Epidermal melanocyte (primary cell): ENCODE measurements at regions not wholly inside any gene's neighbourhood (a gene's known extent, or its start where the extent isn't known, plus 50 kb on each side); places are given as distances from the start of the nearest gene placed in this dataset.

ENCODE experiments used
- DNase-seq: peaks from one replicate; pipeline ENCODE4 v3.0.0; 2011; ENCODE audit warnings: low spot score; ENCODE audit not compliant: insufficient read length

DNA sequence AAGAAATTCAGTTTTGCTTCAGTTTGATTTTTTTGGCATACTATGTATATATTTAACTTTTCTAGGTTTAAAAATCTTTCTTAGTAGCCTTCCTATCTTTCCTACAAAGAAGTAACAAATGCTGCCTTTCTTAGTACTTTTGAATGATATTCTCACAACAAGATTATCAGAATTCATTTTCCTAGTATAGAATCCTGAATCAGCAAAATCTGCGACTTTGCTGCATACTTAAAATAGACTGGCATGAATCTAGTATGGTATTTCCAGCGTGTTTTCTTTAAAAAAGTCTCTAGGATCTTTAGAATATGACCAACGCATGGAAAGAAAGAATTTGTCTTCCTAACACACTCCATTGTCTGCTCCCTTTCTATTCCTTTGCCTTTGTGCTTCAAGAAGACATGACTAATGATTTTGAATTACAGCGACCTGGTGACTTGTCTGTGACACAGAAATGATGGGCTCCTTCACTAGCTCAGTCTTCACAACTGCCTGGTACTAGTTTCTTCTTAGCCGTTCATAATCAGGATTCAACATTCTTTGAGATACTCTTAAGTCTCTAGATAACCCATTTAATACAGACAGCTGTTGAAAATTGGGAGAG, 349.8 kb downstream of the PPARGC1A start:
- DNase-seq: no peak

DNA sequence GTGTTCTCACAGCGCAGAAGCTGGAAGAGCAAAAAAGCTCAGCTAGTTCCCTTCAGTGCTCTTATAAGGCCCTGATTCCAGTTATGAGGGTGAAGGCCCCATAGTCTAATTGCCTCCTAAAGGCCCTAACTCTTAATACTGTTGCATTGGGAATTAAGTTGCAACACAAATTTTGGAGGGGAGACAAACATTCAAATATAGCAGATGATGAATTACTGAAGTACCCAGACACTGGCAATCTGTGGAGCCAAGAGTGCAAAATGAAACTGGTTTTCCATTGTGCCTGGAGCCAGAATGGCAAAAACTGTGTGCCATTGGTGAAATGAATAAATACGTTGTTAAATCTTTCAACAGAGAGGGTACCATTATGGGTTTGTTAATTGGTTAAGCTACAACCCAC, 356.0 kb downstream of the PPARGC1A start:
- no peak for DNase-seq

DNA sequence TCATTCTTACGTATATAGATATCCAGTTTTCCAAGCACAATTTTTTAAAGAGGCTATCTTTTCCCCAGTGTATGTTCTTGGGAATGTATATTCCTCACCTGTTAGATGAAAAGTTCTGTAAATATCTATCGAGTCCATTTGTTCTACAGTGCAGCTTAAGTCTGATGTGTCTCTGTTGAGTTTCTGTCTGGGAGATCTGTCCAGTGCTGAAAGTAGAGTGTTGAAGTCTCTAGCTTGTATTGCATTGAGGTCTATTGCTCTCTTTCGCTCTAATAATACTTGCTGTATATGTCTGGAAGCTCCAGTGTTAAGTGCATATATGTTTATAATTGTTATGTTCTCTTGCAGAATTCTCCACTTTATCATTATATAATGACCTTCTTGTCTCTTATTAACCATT, 373.1 kb downstream of the PPARGC1A start:
- no peak for DNase-seq

DNA sequence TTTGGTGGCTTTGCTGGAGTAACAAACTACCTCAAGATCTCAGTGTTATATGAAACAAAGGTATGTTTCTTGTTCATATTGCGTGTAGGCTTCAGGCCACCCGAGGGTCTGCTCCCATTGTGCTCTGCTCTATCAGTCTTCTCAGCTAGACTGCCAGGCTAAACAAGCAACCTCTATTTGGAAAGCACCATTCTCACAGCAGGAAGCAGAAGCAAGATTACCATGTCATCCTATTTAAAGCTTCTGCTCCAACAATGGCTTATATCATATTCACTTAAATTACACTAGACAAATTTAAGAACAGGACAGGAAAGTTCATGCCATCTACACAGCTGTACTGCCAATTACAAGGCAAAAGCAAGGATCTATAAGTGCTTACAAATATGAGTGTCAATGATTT, 385.8 kb downstream of the PPARGC1A start:
- no peak for DNase-seq

DNA sequence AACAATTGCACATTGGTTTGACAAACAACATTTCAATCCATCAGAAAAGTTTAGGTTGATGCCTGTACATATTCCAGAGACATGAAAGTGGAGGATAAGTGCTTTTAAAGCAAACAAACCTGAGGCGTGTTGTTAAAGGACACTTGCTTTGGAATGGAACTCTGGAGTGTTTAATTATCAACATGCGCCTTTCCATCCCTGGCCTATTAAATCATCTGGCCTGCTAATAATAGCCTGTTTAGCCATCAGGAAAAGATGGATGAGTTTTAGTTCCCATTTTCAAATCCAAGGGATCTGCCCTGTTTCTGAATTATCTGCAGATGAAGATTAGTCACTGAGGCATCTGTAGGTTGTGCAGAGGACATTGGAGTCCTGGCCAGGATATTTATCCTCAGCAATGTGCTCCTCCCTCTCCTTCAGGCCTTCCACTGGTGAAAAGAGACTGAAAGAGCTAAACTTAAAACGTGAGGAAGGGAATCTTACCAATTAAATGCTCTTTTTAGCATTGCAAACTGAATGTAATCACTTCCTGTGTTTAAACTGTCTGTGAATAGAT, 388.9 kb downstream of the PPARGC1A start:
- DNase-seq: no peak

DNA sequence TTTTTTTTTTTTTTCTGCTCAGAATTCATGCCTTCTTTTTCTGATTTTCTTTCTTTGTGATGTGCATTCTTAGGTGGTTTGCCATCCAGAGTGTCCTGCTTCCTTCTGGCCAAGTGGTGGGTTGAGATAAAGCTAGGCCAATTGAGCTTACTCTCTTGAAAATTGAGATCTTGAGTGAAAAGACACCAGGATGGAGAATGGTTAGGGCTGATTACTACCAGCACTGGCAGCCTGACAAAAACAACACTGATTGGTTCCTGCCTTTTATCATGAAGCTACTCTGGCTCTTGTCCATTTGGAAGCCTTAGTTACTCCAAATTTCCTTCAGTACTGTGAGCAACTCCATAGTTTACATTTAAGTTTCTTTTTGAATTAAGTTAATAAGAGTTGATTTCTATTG, 404.0 kb downstream of the PPARGC1A start:
- no peak for DNase-seq

DNA sequence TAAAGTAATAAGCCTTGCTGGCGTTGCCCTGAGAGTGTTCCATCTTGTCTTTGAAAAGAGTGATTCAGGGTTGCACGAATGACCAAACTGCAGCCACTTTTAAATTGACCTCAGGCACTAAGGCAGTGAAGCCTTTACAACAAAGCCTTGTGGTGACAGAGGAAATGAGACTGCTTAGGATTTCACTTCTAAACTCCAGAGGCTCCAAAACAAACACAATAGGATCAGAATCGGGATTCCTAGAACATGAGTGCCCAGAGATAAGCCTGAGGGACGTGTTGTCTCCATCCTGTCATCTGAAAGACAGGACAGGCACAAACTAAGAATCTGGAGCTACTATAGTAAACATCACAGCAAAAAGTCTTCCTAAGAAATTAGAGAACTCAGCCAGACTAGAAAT, 405.2 kb downstream of the PPARGC1A start:
- DNase-seq: no peak

DNA sequence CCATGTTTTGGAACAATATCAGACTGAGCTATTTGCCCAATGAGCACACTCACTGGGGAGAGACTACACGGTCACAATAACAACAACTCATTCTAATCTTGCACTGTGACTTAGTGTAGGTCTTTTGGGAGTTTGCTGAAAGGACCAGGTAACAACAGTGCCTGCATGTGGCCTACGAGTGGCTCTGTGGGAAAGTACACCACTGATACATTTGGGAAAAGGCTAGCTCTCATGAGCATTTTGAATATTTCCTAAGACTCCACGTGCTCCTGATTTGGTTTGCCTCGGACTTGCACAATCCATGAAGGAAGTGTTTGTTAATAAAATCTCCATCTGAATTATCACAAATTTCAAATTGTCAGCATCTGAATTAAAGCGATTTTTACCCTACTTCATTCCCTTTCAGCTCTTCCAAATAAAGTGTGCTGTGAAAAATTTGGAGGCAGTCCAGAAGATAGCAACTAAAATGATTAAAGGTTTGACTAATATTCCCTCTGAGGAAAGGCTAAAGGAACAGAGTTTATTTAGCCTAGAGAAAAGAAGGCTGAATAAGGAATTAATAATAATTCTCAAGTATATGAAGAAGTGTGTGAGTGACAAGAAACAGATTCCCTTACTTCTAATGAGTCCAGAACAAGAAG, 406.4 kb downstream of the PPARGC1A start:
- DNase-seq: no peak

DNA sequence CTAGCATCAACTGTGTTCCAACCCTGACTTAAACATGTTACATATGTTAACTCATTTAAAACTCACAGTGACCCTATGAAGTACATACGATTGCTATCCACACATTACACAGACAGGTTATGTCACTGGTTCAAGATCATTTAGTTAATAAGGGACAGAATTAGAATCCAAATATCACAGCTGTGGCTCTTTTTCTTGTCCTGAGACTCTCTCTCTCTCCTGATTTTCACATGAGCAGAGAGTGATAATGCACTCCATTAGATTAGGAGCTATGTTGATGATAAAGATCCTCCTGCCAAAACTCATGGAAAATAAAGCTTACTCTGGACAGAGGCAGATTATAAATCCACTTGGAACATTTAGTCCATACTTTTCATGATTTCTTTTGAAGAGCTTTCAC, 408.3 kb downstream of the PPARGC1A start:
- DNase-seq: no peak

DNA sequence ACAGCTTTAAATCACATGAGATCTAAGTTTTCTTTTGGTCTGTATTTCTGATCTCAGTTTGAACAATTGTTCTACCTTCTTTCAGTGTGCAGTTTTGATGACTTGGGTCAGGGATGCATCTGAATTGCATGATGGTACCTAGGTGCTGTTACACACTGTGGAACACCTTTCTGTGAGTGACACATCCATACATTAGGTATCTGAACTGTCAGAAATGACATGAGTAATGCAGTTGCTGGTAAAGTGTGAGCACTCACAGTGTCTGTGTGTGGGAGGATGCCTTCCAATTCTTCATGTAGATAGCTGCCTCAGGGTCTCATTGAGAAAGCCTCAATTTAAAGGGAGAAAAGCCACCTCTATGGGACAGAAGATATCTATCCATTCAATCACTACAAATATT, 411.9 kb downstream of the PPARGC1A start:
- DNase-seq: no peak

DNA sequence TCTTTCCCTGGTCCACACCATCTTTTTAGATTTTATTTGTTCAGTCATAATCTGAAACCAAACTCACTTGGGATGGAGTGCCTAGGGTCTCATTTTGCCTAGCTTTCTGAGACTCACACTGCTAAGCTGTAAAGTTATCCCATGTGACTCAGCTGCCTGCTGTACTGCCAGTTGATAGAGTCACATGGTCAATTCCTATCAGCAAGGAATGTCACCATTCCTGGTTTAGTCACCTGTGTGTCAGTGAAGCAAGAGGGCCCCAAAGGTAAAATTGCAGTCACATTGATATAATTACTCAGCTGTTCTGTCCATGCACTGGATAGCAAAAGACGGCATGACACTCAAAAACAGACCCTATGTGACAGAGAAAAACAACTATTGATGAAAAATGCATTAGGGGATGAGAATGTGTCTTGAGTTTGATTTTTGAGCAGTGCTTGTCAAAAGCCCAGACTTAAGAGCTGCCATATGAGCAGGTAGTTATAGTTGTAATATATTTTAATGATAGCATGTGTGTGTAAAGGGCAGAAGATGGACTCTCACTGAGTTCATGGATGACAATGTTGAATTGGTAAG, 413.2 kb downstream of the PPARGC1A start:
- no peak for DNase-seq

DNA sequence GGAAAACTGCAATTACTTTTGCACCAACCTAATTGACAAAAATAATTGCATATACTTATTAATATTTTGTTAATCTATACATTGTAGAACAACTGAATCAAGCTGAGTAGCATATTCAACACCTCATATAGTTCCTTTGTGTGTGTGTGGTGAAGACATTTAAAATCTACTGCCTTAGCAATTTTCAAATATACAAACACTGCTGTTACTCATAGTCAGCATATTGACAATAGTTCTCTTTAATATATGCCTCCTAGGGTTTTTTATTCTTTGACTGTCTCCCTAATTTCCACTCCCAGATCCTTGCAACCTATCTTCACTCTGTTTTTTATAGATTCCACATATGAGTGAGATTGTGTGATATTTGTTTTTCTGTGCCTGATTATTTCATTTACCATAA, 426.8 kb downstream of the PPARGC1A start:
- no peak for DNase-seq

DNA sequence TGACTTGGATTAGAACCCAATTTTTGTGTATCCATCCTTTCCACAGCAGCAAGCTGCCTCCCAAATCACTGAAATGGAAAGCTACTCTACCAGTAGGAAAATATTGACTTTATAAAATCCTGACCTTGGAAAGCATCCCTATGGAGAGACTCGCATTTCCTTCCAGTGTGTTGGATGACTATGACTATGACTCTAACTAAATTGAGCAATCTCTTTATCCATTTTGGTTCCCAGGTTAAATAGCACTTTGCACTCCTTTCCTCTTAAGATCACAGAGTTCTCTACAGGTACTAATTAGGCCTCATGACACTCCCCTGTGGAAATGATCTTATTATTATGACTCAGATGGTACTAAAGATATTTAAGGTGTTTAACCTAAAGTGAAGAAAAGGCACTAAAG, 431.8 kb downstream of the PPARGC1A start:
- no peak for DNase-seq

DNA sequence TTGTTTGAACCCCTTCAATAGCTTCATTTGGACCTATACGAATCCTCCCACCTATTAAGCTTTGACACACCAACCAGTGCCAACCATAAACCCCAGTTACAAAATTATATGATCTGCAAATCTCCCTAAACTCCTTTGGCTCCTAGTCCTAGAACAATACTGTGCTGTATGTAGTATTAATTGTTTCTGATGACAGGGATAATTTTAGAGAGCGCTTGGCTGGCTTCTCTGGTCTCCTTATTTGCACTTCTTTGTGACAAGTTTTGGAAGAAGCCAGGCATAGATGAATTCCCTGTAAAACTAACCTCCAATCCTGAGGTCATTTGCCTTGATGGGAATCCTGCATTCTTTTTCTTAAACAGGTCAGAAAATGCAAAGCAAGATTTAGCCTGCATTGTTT, 433.0 kb downstream of the PPARGC1A start:
- no peak for DNase-seq

DNA sequence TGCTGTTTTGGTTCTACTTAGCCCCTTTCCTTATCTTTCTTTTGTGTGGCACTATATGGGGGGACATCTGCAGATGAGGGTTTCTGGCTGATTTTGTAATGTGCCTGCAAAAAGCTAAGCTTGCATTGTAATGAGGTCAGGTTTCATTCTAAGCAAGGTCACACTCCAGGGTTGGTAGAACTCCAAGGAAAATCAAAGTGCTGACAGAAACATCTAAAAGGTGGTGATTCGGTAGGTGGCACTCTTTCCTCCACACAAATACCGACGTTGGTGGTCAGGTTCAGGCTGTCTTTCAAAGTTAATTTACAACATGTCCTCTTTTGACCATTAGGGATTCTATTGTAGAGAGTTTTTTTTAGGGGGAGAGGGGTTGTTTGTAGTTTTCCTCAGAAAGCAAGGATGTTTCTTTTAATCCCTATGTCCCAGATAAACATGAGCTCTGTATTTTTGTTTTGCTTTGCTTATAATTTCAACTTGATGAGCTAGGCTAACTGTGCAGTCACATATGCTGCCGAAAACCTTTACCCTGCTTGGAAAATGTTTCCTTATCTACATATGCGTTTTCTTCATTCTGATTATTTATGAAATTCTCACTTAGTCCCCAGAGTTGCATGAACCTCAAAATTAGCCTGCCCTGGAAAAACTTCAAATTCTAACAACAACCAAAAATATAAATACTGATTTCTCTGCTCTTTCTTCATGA, 434.2 kb downstream of the PPARGC1A start:
- DNase-seq: no peak

DNA sequence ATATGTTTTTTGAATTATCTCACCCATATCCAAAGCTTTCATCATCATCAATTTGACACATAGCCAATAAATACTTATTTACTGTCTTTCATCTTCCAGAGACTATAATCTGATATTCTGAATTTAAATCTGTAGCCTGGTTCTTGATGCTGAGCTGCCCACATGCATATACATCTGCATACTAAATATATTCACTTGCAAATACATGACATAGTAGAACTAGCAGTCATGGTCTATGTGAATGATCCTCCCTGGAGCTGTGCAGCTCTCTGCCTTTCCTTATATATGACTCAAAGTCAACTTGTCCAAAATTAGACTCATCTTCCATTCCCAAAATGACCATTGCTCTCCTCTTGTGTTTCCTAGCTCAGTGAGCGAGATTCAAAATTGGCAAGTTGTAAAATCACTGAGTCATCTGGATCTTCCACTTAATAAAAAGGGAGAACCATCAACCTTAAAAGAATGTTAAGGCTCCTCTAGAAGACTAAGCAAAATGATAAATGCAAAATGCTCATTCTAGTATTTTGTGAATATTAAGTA, 448.2 kb downstream of the PPARGC1A start:
- DNase-seq: no peak

DNA sequence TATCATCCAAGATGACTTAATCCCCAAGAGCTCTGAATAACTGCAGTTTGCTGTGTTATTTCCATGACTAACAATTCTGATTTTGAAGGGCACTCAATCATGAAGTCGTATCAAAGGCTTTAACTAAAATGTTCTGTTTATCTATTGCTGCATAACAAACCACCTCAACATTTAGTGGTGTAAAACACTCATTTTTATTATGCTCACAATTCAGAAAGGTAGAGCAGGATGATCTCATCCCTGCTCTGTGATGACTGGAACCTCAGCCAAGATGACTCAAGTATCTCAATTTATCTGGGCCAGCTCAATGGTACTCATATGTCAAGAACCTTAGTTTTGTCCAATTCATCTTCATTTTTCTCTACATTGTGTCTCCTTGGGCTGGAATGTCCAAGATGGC, 451.1 kb downstream of the PPARGC1A start:
- no peak for DNase-seq

DNA sequence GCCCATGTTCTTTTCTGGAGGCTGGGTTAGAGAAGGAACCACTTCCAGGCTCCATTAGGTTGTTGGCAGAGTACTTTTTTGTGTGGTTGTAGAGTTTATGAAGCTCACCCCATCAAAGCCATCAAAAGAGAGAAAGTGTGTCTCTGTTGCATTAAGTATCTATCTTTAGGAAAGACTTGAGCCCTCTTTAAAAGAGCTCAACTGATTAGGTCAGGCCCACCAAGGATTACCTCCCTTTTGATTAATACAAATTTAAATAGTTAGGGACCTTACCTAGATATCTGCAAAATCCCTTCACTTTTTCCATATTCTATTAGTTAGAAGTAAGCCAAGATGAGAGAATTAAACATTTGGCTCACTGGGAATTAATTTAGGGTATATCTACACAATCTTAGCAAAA, 460.4 kb downstream of the PPARGC1A start:
- DNase-seq: no peak

DNA sequence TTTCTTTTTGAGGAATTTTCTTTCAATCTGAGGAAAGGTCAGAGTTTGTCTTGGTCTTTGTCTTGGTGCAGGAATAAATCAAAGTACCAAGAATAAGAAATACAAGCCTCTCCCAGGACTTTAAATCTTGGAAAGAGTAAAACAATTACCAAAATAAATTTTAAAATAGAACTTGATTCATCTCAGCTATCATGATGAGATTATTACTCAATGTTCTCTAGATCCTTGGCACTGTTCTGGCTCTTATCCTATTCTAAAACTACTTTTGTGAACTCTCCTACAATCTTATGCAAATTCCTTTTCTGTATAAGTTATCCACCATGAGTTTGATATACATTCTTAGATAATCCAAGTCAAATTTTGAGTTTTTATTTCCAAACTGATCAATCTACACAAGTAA, 464.3 kb downstream of the PPARGC1A start:
- DNase-seq: no peak

DNA sequence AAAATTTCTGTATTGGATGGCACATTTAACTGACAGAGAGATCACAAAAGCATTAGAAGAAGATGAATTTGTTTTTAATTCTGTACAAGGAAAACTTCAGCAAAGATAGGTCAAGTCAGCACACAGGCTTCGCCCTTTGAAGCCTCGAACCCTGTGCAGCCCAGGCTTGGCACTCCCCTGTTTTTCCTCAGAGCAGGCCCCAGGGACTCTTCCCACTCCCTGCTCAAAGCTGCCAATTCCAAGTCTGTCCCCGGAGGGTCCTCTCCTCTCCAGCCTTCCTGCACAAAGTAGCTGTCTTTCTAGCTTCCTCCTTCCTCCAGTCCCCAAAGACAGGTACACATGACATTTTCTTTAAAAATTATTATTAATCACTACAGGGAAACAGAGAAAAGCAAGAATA, 466.3 kb downstream of the PPARGC1A start:
- DNase-seq: no peak

DNA sequence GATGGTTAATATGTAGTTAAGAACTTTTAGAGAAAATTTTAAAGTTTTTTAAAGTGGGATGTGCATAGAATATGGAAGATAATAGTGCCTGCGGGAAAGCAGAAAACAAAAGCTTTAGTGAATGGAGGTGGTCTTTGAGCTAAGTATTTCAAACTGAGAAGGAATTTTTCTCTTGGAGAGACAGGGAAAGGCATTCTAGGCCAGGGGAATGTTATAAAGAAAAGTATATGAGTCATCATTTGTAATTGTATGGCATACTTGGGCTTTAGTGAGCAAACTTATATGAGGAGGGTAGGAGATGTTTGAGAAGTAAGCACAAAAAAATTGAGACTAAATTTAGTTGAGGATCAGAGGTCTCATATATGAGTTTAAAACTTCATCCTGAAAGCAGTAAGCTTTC, 467.0 kb downstream of the PPARGC1A start:
- DNase-seq: no peak

DNA sequence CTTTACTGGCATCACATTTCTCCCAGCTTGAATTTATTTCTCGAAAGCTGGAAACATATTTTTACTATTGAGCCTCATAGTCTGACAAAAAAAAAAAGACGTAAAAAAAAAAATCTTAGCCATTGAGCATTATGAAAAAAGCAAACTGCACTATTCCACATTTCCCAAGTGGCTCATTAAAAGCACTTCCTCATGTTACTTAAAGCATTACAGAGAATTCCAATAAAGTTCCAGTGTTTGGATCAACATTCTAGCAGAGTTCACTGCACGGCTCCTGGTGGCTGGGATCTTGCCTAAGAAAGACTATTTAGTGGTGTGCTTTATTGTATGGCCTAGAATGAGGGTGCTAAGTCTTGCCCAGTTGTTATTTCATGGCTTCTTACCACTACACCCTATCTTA, 476.2 kb downstream of the PPARGC1A start:
- no peak for DNase-seq
